NCI-H1436 treated with DMSO at 0.1 percent for 48 hours (cell line): ENCODE measurements at regions not wholly inside any gene's neighbourhood (a gene's known extent, or its start where the extent isn't known, plus 50 kb on each side); places are given as distances from the start of the nearest gene placed in this dataset.
"Not testable (repeated sequence)": the region's sequence is repeated elsewhere in the genome, so short reads cannot be mapped to it uniquely, and the experiment has no call there.

ENCODE experiments used
- DNase-seq: peaks from one replicate; lab custom pipeline; 2025; lab: John Stamatoyannopoulos, UW

GRCh38 chr1:73218995-73219546 is 936.7 kb upstream of the NEGR1 start:
- no peak for DNase-seq

- DNase-seq, result no peak
These were observed 923.1 kb upstream of the NEGR1 start for GRCh38 chr1:73205294-73205973.

DNA sequence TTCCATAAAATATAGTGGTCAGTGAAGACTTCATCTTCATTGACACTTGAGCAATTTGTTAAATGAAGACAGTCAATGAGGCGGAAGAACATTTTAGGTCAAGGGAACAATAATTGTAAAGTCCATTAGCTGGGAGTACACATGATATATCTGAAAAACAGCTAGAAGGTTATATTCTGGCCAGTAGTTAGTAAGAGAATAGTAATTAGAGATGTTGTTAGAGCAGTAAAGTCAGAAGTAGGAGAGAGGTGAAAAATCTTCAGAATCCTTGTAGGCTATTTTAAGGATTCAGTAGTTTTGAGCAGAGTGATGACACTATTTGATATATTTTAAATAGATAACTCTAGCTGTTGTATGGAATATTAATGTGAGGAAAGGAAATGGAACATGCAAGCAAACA is 915.6 kb upstream of the NEGR1 start:
- no peak for DNase-seq

- no peak for DNase-seq
These were observed 912.6 kb upstream of the NEGR1 start for GRCh38 chr1:73194965-73195364.

- not testable (repeated sequence) for DNase-seq
These were observed 901.2 kb upstream of the NEGR1 start for GRCh38 chr1:73183581-73183980.

GRCh38 chr1:73181190-73181540 is 898.8 kb upstream of the NEGR1 start:
- no peak for DNase-seq

- no peak for DNase-seq
These were observed 898.3 kb upstream of the NEGR1 start for GRCh38 chr1:73180397-73181189.

DNA sequence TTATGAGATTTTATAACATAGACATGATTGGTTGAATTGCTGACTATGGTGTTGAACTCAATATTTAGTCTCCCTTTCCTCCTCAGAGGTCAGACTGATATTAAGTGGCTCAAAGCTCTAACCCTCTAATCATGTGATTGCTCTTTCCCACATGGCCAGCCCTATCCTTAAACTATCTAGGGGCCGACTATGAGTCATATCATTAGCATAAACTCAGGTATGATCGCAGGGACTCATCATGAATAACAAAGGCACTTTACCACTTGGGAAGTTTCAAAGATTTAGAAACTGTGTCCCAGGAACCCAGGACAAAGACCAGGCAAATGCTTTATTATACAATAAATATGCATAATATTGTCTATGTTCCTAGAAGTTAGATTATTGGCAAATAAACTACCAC is 894.6 kb upstream of the NEGR1 start:
- DNase-seq, result no peak

- DNase-seq, result no peak
These were observed 884.8 kb upstream of the NEGR1 start for GRCh38 chr1:73167009-73167657.

DNA sequence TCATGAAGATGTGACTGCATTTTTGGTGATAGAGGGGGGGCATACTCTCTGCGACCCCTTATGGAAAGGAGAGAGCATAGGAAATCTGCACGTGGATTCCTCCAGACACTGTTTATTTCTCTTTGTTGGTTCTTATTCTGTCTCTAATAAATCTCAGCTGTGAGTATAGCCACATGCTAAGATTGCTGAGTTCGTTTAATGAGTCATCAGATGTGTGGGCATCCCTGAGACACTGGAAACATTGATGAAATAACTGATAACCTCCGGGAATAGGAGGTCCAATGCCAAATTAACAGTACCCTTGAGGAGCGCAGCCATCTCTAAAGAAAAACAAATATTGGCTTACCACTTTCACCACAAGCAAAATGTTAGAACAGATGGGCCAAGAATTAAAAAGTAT is 880.2 kb upstream of the NEGR1 start:
- DNase-seq, result no peak

DNA sequence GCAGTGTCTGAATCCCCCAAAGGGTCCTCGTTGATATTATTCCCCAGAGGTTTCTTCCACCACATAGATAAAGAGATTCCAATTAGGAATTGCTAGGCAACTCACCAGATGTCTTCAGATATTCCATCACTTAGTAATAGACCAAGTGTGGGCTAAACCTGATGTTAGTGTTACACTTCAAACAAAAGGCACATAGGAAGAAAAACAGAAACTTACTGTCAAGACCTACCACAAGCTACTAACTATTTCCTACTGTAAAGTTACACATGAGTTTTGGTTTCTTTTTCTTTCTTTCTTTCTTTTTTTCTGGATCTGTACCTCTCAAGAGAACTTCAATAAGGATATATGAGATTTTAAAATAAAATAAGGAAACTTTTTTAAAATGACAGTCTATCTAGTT is 879.1 kb upstream of the NEGR1 start:
- no peak for DNase-seq

DNA sequence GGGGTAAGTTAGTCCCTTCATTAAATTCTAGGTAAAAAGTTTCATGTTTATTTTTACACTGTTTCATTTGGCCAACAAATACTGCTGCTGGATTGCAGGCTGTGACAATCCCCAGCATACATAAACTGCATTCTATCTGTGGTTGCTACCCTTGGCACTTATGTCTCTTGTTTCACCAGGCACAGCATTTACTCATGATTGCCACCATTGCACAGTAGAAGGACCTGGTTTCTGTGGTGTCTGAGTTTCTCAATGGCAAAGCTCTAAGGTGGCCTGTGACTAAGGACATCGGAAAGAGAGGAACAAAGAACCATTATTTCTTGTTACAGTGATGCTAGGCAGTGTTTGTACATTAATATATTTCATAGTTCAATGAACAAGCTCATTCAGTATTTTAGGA is 878.4 kb upstream of the NEGR1 start:
- DNase-seq, result no peak

DNA sequence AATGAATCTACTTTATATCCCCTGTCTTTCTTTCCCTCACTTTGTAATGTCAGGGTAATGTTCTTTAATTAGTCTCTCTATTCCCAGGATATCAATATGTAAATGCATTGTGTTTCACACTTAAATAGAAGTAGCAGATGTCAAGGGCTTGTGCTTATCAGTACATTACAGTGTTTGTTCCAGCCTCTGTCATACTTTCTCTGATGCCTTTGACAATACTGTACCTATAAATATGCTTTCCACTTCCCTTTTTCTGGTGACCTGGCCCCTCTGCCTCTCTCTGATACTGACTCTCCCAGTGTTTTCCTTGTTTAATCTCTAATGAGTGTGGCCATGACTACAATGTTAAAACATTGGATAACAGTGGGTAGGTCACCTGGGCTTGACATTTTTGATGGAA is 862.0 kb upstream of the NEGR1 start:
- no peak for DNase-seq

GRCh38 chr1:73136975-73137374 is 854.6 kb upstream of the NEGR1 start:
- no peak for DNase-seq

DNA sequence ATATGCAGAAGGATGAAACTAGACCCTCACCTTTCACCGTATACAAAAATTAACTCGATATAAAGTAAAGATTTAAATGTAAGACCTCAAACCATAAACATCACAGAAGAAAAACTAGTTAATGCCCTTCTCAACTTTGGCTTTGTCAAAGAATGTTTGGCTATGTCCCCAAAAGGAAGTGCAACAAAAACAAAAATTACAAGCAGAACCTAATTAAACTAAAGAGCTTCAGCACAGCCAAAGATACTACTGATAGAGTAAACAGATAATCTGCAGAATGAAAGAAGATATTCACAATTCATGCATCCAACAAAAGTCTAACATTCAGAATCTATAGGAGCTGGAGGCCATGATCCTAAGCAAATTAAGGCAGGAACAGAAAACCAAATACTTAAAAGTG is 824.6 kb upstream of the NEGR1 start:
- no peak for DNase-seq

DNA sequence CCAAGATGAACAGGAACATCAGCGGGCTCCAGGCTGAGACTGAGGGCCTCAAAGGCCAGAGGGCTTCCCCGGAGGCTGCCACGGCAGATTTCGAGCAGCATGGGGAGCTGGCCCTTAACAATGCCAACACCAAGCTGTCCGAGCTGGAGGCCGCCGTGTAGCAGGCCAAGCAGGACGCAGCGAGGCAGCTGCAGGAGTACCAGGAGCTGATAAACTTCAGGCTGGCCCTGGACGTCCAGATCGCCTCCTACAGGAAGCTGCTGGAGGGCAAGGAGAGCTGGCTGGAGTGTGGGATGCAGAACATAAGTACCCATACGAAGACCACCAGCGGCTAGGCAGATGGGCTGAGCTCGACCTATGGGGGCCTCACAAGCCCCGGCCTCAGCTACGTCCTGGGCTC is 823.4 kb upstream of the NEGR1 start:
- DNase-seq, result no peak

GRCh38 chr1:73104749-73105148 is 822.4 kb upstream of the NEGR1 start:
- no peak for DNase-seq

GRCh38 chr1:73100216-73100615 is 817.9 kb upstream of the NEGR1 start:
- no peak for DNase-seq

DNA sequence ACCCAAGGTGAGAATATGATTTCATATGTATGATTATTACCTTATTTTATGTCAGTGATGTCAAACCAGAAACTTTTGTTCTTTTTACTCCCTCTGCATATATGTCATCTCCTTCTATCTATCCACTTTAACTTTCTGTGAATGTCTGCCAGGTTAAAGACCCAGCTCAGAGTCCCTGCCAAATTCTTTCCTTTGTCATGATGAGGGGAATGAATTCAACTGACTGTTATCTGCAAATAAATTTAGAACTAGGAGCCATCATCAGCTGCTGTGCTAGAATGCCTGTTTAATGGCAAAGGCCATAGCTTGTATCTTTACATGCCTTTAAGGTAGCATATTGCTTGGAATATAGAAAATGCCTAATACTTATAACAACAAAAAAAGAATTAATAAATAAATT is 815.6 kb upstream of the NEGR1 start:
- no peak for DNase-seq

DNA sequence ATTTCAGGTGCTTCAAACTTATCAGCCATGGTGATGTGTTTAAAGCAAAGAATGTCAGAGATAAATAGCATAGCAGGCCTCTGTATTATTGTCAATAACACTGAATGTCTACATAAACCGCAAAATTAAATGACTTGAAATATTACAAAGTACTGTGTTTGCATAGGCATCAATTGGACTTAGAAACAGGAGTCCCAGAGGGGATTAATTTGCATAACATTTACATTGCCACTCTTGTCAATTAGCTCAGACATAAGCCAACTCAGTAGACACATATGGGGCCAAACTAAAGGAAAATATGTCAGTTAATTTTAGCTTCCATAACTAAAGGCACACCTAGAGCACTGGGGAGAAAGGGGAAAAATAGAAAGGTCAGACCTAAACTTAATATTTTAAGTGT is 814.5 kb upstream of the NEGR1 start:
- peak; percentile 4 for DNase-seq

- DNase-seq, result no peak
These were observed 810.0 kb upstream of the NEGR1 start for GRCh38 chr1:73092383-73092782.

DNA sequence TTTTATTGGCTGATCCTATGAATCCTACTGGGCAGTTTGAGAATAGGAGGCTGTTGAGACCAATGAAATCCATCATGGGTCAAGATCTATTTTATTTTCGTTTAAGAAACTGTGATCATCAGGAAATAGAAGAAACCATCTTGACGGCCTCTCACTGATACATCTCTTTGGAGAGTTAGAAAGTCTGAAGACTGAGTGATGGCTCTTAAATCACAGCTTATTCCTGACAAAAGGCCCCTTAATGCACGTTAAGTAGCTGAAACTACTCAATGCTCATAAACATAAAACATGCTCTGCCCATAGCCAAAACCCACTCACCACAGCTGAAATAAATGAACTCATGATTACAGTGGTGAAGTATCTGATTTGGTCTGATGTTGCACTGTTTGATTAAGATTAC is 784.5 kb upstream of the NEGR1 start:
- DNase-seq, result peak; percentile 2
